Stimulated activated naive B cell treated with anti-CD40 and anti-IgM and Interleukin-4, amounts not matched to agents 10 μg/mL and 1 μg/mL and 100 μg/mL, for 72 hours (primary cell): ENCODE measurements at regions not wholly inside any gene's neighbourhood (a gene's known extent, or its start where the extent isn't known, plus 50 kb on each side); places are given as distances from the start of the nearest gene placed in this dataset.

Source experiments
- ATAC-seq, 2 donors: fragments of 150-1000 bp; cut with Tn5 transposase; replicated peaks; 2 replicates each; pipeline ENCODE4 v1.10.0; 2021; ENCODE audit warnings: moderate library complexity in 1 of 2
- DNase-seq: peaks from one replicate; pipeline ENCODE4 v3.0.0; 2021
- H3K27ac Mint-ChIP-seq: one replicate; pipeline ENCODE4 v1.8.0; 2022; ENCODE audit warnings: mild to moderate bottlenecking, mixed read lengths
- H3K27me3 Mint-ChIP-seq, 2 donors: one replicate each; pipeline ENCODE4 v1.8.0; 2022; ENCODE audit warnings: mixed read lengths in 2 of 2
- H3K36me3 Mint-ChIP-seq, 2 donors: one replicate each; pipeline ENCODE4 v1.8.0; 2022; ENCODE audit warnings: mixed read lengths in 2 of 2, mild to moderate bottlenecking in 1 of 2
- H3K4me1 Mint-ChIP-seq, 2 donors: one replicate each; pipeline ENCODE4 v1.8.0; 2022; ENCODE audit warnings: mixed read lengths in 2 of 2, mild to moderate bottlenecking in 1 of 2
- H3K4me3 Mint-ChIP-seq, 2 donors: one replicate each; pipeline ENCODE4 v1.8.0; 2022; ENCODE audit warnings: mild to moderate bottlenecking in 2 of 2, mixed read lengths in 2 of 2, moderate library complexity in 1 of 2
- H3K9me3 Mint-ChIP-seq, 2 donors: one replicate each; pipeline ENCODE4 v1.8.0; 2022; ENCODE audit warnings: mixed read lengths in 2 of 2, mild to moderate bottlenecking in 1 of 2

DNA sequence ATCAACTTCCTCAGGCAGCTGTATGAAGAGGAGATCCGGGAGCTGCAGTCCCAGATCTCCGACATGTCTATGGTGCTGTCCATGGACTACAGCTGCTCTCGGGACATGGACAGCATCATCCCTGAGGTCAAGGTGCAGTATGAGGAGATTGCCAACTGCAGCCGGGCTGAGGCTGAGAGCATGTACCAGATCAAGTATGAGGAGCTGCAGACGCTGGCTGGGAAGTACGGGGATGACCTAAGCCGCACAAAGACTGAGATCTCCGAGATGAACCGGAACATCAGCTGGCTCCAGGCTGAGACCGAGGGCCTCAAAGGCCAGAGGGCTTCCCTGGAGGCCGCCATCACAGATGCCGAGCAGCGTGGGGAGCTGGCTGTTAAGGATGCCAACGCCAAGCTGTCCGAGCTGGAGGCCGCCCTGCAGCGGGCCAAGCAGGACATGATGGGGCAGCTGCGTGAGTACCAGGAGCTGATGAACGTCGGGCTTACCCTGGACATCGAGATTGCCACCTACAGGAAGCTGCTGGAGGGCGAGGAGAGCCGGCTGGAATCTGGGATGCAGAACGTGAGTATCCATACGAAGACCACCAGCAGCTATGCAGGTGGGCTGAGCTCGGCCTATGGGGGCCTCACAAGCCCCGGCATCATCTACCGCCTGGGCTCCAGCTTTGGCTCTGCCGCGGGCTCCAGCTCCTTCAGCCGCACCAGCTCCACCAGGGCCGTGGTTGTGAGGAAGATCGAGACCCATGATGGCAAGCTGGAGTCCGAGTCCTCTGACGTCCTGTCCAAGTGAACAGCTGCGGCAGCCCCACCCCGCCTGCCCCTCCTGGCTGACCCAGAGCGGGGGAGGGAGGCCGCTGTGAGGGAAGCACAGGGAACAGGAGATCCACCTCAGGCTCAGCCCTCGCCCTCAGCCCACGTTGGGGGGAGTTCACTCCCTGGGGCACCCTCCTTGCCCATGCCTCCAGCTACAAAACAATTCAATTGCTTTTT lies 84.0 kb downstream of the SEC61B start:
- ATAC-seq (no peak), DNase-seq (no peak)
- Mint-ChIP-seq H3K27ac (no peak overlapping the region), H3K4me3 (no peak overlapping the region), H3K27me3 (no peaks in the 10 kb centered on the region), H3K4me1 (peaks cover 19 to 42% of the 10 kb centered on the region in 2 donors), H3K9me3 (peaks cover 0 to 4% of the 10 kb centered on the region in 2 donors), H3K36me3 (peaks cover 2 to 3% of the 10 kb centered on the region in 2 donors)

DNA sequence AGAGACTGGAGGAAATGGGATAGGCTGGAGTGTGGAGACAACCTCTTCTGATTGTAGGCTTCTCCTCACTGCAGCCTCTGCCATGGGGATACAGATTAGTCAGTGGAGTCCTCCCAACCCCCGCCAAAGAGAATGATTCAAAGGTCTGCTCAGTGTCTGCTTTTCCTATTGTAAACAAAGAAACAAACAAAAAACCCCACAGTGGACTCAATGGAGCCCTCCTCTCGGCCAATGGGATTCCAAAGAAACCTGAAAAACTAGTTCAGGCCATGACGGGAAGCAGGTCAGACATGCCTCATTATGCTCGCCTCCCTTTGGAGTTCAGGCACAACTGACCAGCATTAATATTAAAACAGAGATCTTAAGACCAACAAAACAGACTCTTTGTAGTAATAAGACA lies 85.8 kb downstream of the SEC61B start:
- DNase-seq, result no peak
- H3K36me3 Mint-ChIP-seq, result peaks cover 0 to 3% of the 10 kb centered on the region in 2 donors
- peaks cover 13 to 25% of the 10 kb centered on the region in 2 donors for H3K4me1 Mint-ChIP-seq
- H3K9me3 Mint-ChIP-seq, result peaks cover 0 to 4% of the 10 kb centered on the region in 2 donors
- ATAC-seq, result no peak
- H3K27me3 Mint-ChIP-seq, result no peaks in the 10 kb centered on the region
- H3K27ac Mint-ChIP-seq, result no peak overlapping the region
- H3K4me3 Mint-ChIP-seq, result no peak overlapping the region

DNA sequence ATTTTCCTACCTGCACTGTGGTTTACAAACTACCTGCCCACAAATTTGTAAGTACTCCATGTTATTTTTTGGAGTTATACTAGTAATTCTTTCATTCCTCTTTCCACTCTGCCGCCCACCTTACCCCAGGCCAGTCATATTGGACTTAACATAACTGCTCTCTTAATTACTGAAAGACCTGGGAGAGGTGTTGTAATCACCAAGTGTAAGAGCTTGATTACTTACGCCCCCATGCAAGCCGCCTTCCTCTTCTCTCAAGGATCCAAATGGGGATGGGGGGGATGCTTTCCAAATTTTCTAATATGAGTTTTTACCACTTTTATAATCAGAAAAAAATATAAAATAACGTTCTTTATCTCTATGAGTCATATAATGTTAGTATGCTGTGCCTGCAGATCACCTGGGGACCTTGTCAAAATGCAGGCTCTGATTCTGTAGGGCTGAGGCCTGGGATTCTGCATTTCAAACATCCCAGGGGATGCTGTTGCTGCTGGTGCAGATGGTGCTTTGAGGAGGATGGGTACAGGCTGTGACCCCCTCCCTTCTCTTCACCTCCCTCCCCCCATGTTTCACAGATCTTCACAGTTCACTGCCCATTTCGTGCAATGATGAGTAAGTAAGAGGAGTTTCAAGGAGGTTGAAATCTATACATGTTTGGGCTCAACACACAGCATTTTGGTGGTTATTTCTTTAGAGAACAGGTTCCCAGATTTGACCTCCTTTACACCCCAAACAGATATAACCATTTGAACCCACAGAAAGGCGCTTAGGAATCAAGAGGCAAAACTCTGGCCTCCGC lies 87.3 kb downstream of the SEC61B start:
- Mint-ChIP-seq H3K4me1 (peaks cover 11 to 14% of the 10 kb centered on the region in 2 donors), H3K4me3 (no peak overlapping the region), H3K27me3 (peaks cover 0 to 4% of the 10 kb centered on the region in 2 donors), H3K27ac (peak overlapping the region; percentile 63), H3K36me3 (peaks cover 0 to 3% of the 10 kb centered on the region in 2 donors), H3K9me3 (peaks cover 0 to 3% of the 10 kb centered on the region in 2 donors)
- DNase-seq (no peak), ATAC-seq (peak; percentile 43 to 49)

DNA sequence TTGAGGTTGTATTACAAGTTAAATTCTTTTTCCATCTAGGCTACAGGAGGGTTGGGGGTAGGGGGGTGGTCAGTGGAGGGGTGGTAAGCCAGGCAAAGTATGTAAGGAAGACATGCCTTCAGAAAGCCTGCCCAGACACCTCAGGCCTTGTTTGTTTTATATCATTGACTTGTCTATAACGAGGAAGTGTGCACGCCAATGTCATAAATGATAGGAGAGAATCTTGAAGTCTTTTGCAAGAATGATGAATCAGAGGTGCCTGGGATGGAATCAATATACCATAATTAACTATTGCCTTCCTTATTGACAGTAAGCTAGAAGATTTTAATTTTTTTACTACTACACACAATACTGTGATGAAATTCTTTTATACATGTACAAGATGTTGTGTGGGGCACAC lies 90.7 kb downstream of the SEC61B start:
- no peak overlapping the region for H3K4me3 Mint-ChIP-seq

DNA sequence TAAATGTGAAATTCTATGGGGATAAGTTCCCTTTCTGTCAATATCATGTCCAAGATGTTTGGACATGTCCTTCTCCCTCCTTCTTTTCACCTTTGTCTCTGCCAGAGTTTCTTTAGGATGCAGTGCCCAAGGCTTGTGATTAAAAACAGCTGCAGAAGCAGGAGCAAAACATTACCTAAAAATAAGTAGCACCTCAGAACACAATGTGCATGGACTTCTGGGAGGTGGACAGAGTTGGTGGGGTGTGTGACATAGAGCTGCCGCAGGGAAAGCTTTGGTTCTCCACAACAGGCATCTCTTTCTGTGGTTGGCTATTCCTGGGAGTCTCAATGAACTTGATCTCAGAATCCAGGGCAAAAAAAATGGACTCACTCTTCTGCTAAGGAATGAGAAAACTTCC lies 97.0 kb downstream of the SEC61B start:
- peaks cover 5 to 8% of the 10 kb centered on the region in 2 donors for H3K27me3 Mint-ChIP-seq
- no peaks in the 10 kb centered on the region for H3K9me3 Mint-ChIP-seq
- ATAC-seq, result no peak
- no peak overlapping the region for H3K27ac Mint-ChIP-seq
- no peak overlapping the region for H3K4me3 Mint-ChIP-seq
- no peak for DNase-seq
- H3K4me1 Mint-ChIP-seq, result peaks cover 8 to 23% of the 10 kb centered on the region in 2 donors
- no peaks in the 10 kb centered on the region for H3K36me3 Mint-ChIP-seq

More for the DNA sequence above, 90.7 kb downstream of the SEC61B start:
- Mint-ChIP-seq H3K9me3 (peaks cover 0 to 3% of the 10 kb centered on the region in 2 donors), H3K27ac (no peak overlapping the region), H3K36me3 (peaks cover 0 to 3% of the 10 kb centered on the region in 2 donors), H3K4me1 (peaks cover 11 to 14% of the 10 kb centered on the region in 2 donors), H3K27me3 (peaks cover 5 to 9% of the 10 kb centered on the region in 2 donors)
- ATAC-seq, result no peak
- no peak for DNase-seq

DNA sequence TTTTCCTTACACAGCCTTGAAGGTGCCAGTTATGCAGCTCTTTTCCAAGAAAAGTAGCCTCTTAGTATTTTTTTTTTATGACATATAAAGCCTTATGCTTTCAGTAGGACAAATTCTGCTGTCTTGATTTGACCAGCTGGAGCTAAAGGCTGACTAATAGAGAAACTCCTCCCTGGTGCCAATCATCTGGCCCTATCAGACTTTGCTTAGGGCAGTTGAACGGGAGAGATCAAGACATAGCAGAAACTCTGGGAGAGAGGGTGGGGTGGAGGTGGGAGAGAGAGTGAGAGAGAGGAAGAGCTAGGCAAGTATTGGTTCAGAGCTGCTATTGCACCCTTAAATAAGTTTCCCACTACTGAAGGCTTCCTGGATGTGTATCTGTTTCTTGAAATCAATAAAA lies 100.2 kb downstream of the SEC61B start:
- Mint-ChIP-seq H3K4me3 (no peak overlapping the region), H3K4me1 (peaks cover 29 to 55% of the 10 kb centered on the region in 2 donors), H3K36me3 (peaks cover 0 to under 1% of the 10 kb centered on the region in 2 donors), H3K27me3 (peaks cover 0 to 2% of the 10 kb centered on the region in 2 donors), H3K9me3 (peaks cover 0 to 2% of the 10 kb centered on the region in 2 donors), H3K27ac (no peak overlapping the region)
- DNase-seq, result no peak
- ATAC-seq, result no peak

DNA sequence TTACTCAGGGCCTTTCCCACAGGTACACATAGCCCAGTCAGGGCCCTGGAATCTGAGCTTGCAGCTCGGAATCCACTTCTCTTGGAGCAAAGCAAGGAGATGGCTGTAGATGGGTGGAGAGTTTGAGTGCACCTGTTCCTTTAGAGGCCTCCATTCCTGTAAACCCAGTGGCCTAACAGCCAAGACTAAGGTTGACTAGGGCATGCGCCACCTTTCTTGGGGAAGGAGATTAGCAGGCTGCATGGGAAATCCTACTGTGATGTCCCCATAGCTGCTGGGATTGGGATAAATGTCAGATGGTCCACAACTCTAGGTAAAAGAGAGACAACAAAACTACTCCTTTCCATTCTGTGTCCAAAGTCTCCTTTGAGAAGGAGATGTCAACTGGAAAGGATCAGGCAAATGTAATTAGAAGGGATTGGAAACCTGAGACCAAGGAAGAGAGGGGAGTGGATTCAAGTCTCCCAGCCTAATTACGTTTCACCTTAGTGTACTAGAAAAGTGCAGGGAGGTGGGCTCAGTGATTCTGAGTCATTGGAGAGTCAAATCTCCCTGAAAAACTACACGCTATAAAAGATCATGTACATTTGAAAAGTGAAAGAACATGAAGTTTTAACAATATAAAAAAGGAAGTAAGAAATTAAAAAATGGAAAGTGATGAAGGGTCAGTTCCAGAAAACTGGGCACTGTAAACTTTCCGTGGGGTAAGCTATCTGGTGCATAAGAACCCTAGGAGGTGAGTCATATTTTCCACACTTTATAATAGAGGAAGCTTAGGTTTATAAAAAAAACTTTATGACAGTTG lies 104.2 kb downstream of the SEC61B start:
- Mint-ChIP-seq H3K9me3 (peaks cover 2 to 3% of the 10 kb centered on the region in 2 donors), H3K27ac (peak overlapping the region; percentile 97), H3K36me3 (peaks cover 0 to 3% of the 10 kb centered on the region in 2 donors), H3K27me3 (no peaks in the 10 kb centered on the region), H3K4me3 (peak overlapping the region; percentile 39 to 60), H3K4me1 (peaks cover 35 to 65% of the 10 kb centered on the region in 2 donors)
- DNase-seq (peak; percentile 25), ATAC-seq (peak; percentile 92)

DNA sequence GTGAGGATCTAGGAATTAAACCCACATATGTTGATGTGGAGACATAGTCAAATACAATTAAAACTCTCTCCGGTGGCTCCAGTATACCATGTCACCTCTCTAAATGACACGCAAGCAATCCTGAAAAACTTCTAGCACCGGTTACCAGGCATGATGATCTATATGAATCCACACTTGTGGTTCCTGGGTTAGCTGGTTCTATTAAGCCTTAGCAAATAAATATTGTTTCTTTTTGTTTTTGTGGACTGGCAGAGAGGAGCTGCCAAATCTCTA lies 104.8 kb downstream of the SEC61B start:
- peaks cover 2 to 3% of the 10 kb centered on the region in 2 donors for H3K9me3 Mint-ChIP-seq
- peak overlapping the region; percentile 97 for H3K27ac Mint-ChIP-seq
- H3K36me3 Mint-ChIP-seq, result peaks cover 0 to 3% of the 10 kb centered on the region in 2 donors
- DNase-seq (no peak), ATAC-seq (no peak)
- H3K4me1 Mint-ChIP-seq, result peaks cover 32 to 60% of the 10 kb centered on the region in 2 donors
- peak overlapping the region; percentile 39 to 60 for H3K4me3 Mint-ChIP-seq
- no peaks in the 10 kb centered on the region for H3K27me3 Mint-ChIP-seq

DNA sequence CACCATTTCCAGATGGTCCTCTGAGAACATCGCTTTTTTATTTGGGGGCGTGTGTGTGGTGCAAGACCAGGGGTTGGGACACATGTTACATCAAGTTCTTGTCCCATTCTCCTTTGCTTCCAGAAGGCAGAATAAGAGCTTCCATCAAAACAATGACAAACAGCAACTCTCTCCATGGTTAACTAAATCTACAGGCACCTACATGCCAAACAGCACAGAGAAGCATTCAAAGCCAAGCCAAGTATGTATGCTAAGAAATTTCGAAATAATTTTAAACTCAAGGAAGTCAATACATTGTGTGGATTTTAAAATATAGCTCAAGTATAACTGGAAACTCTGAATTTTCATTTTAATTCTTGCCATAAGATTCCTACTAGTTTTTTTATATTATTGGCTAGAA lies 105.6 kb downstream of the SEC61B start:
- no peak for DNase-seq
- Mint-ChIP-seq H3K4me3 (no peak overlapping the region), H3K36me3 (peaks cover 0 to 3% of the 10 kb centered on the region in 2 donors), H3K27me3 (no peaks in the 10 kb centered on the region), H3K4me1 (peaks cover 31 to 57% of the 10 kb centered on the region in 2 donors), H3K9me3 (peaks cover 2 to 3% of the 10 kb centered on the region in 2 donors), H3K27ac (peak overlapping the region; percentile 97)
- ATAC-seq, result no peak

DNA sequence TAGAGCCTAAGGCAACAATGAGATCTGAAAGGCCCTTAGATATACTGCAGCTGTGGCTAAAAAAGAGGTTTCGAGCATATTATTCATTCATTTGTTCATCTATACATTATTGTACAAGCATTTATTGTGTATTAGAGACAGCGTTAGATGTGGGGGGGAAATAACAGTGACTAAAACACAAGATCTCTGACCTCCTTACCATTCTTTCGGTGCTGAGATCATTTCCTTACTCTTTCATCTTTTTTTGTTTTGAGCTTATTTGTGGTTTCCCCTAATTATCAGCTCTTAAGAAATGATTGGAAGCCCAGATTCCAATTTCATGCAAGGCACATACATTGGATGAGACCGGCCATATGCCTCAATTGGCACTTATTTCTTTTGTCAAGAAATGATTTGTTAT lies 113.2 kb downstream of the SEC61B start:
- ATAC-seq (no peak), DNase-seq (no peak)
- Mint-ChIP-seq H3K27ac (peak overlapping the region; percentile 11), H3K4me3 (no peak overlapping the region), H3K4me1 (peaks cover 18 to 28% of the 10 kb centered on the region in 2 donors), H3K36me3 (no peaks in the 10 kb centered on the region), H3K27me3 (peaks cover 0 to 5% of the 10 kb centered on the region in 2 donors), H3K9me3 (peaks cover 4 to 5% of the 10 kb centered on the region in 2 donors)

DNA sequence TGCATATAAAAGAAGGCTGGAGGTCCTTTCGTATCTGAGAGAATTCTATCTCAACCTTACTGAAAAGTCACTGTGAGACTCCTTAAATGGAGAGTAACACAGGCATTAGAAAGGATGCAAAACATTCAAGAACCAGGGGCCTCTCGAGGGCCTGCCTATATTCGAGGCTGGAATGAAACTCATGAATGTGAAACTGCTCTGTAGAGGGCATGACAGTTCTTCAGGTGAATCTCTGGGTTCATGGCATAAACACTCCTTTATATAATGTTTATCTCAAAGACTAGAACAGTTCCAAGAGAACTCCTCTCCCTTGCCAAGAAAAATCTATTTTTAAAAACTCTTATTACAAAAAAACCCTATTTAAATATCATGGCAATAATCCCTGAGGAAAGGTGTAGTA lies 113.9 kb downstream of the SEC61B start:
- no peak for DNase-seq
- Mint-ChIP-seq H3K4me3 (no peak overlapping the region), H3K27me3 (peaks cover 0 to 5% of the 10 kb centered on the region in 2 donors), H3K4me1 (peaks cover 18 to 28% of the 10 kb centered on the region in 2 donors), H3K27ac (no peak overlapping the region), H3K9me3 (peaks cover 4 to 5% of the 10 kb centered on the region in 2 donors), H3K36me3 (no peaks in the 10 kb centered on the region)
- no peak for ATAC-seq

DNA sequence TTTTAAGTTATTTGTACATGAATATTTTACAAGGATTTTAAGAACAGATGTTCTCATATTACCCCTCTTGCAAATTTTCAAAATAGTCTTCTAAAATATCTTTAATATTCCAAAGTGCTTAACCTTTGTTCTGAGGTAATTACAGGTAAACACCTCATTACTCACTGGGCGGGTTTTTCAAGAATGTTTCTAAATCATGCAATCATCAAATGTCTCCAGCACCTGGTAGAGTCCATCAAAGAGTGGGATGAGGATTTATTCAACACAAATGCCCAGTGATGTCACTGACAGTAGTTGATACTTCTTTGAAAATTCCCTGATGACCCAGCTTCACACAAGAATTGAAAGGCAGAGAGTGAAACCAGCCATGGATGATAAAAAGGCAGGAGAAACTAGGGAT lies 114.4 kb downstream of the SEC61B start:
- DNase-seq (no peak), ATAC-seq (no peak)
- Mint-ChIP-seq H3K27ac (no peak overlapping the region), H3K4me1 (peaks cover 18 to 33% of the 10 kb centered on the region in 2 donors), H3K4me3 (no peak overlapping the region), H3K36me3 (no peaks in the 10 kb centered on the region), H3K9me3 (peaks cover 4 to 5% of the 10 kb centered on the region in 2 donors), H3K27me3 (peaks cover 0 to 5% of the 10 kb centered on the region in 2 donors)

DNA sequence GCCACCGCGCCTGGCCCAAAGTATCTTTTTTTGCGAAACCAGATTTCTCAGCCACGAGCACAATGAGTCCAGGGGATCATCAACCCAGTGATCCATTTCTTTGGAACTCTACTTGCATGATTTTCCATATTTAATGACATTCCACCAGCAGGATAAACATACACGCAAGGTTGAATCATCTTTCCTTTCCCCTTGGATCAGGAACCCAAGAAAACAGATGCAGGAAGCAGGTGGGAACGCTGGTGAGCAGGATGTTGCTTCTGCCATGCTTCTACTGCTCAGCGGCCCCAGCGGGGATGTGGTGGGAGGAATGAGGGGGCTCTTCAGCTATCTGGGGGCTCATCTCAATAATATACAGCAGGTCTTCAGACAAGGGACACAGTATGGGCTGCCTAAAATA lies 118.2 kb downstream of the SEC61B start:
- H3K36me3 Mint-ChIP-seq, result no peaks in the 10 kb centered on the region

DNA sequence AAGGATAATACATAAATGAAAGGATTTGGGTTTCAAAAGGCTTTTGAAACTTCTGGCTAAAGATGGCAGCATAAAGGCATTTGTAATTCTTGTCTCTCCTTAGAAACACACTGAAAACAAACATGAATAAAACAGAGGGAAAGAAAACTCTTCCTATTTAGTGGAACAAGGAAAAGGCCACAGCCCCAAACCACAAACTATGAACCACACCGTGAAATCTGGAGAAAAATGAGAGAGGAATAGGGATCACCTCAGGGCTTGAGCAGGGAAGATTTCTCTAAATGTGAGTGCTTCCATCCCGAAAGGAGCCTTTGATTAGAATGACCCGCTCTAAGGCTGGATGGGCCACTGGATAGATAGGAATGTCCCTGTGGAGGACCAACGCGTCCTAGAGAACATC lies 119.6 kb downstream of the SEC61B start:
- Mint-ChIP-seq H3K36me3 (no peaks in the 10 kb centered on the region), H3K9me3 (peaks cover 4 to 5% of the 10 kb centered on the region in 2 donors), H3K4me1 (peaks cover 17 to 33% of the 10 kb centered on the region in 2 donors), H3K27me3 (no peaks in the 10 kb centered on the region), H3K27ac (no peak overlapping the region), H3K4me3 (no peak overlapping the region)
- ATAC-seq (no peak), DNase-seq (no peak)

More for the DNA sequence above, 118.2 kb downstream of the SEC61B start:
- Mint-ChIP-seq H3K4me1 (peaks cover 15 to 28% of the 10 kb centered on the region in 2 donors), H3K27ac (no peak overlapping the region), H3K4me3 (no peak overlapping the region), H3K9me3 (peaks cover 4 to 5% of the 10 kb centered on the region in 2 donors), H3K27me3 (no peaks in the 10 kb centered on the region)
- DNase-seq (no peak), ATAC-seq (no peak)
